HG02885 (cell line): ENCODE measurements at regions not wholly inside any gene's neighbourhood (a gene's known extent, or its start where the extent isn't known, plus 50 kb on each side); places are given as distances from the start of the nearest gene placed in this dataset.
"Not testable (repeated sequence)": the region's sequence is repeated elsewhere in the genome, so short reads cannot be mapped to it uniquely, and the experiment has no call there.

Experiments
- ATAC-seq: cut with Tn5 transposase; IDR thresholded peaks from one replicate; pipeline ENCODE4 v1.9.1; 2021; ENCODE audit warnings: mild to moderate bottlenecking; ENCODE audit not compliant: unreplicated experiment, poor library complexity

DNA sequence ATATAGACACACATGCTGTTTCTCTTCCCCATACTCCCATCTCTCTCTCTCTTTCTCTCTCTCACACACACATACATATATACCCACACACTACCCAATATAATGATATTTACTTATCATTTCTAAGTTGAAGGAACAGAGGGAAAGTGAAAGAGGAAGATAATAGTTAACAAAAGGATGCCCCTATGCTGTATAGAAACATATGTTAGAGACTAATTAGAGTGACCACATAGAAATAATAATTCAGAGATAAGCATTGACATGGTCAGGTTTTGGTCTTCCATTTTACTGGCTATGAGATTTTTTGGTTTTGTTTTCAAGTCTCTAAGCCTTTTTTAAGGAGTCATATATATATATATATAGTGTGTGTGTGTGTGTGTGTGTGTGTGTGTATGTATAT lies 445.7 kb upstream of the CHORDC1 start:
- ATAC-seq: no peak

DNA sequence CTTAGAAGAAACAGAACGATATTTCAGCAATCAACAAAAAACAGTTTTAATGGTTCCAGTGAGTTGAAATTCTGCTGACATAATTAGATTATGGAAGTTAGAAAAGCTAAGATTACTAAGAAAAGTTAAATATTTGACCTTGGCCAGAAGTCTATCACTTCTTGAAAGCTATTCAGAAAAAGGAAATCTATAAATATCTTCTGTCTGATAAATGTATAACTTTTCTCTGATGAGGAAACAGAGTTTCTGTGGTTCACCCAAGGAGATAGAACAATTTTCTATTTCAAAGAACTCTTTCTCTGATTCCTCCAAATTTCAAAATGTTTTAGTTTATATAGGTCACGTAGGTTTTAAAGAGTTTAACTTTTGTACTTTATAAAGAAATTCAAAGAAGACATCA lies 438.4 kb upstream of the CHORDC1 start:
- no peak for ATAC-seq

DNA sequence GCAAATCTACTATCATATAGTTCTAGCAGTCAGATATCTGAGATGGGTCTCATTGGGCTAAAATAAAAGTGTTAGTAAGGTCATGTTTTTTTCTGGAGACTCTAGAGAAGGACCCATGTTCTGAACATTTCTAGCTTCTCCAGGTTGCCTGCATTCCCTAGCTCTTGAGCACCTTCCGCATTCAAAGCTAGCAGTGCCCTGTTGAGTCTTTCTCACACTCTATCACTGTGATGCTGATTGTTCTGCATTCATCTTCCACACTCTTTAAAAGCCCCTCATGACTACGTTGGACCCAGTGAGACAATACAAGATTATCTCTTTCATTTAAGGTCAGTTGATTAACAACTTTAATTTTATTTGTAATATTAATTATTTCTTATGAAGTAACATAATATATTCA lies 433.3 kb upstream of the CHORDC1 start:
- ATAC-seq: no peak

DNA sequence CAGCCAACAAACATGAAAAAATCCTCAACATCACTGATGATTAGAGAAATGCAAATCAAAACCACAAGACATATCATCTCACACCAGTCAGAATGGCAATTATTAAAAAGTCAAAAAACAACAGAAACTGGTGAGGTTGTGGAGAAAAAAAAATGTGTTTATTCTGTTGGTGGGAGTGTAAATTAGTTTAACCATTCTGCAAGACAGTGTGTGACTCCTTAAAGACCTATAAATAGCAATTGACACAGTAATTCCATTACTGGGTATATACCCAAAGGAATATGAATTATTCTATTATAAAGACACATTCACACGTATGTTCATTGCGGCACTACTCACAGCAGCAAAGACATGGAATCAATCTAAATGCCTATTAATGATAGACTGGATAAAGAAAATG lies 427.3 kb upstream of the CHORDC1 start:
- no peak for ATAC-seq

DNA sequence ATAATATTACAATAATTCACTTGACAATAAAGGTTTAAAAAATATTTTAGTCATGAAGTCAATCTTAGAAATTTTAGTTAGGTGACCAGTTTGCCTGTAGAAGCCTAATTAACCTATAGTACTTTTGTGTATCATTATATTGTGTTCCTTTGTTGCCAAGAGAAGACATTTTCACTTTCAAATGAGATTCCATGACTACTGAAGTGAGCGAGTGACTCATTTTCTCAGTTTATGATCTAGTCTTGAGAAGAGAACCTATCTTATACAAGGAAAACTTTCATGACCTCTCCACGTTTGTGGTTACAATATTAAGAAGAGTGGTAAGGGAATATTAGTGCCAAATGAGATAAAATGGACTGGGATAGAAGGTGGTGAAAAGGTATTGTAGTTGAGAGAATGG lies 423.9 kb upstream of the CHORDC1 start:
- ATAC-seq: no peak

DNA sequence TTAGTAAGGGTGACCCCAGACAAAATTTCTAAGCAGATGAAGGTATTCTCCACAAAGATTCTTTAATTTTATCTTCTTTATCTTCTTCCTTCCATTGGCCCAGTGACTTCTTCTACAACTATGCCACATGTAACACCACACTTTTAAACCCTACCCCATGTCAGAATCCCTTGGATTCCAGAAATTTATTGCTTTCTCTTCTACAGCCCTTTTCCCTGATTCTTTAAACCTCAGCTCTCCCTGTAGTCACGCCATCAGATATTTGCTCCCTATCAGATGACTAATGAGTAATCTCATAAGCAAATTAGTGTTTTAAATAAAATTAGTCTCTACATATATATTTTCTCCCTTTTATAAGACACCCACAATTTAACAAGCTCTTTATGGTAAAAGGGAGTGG lies 423.4 kb upstream of the CHORDC1 start:
- ATAC-seq: no peak

DNA sequence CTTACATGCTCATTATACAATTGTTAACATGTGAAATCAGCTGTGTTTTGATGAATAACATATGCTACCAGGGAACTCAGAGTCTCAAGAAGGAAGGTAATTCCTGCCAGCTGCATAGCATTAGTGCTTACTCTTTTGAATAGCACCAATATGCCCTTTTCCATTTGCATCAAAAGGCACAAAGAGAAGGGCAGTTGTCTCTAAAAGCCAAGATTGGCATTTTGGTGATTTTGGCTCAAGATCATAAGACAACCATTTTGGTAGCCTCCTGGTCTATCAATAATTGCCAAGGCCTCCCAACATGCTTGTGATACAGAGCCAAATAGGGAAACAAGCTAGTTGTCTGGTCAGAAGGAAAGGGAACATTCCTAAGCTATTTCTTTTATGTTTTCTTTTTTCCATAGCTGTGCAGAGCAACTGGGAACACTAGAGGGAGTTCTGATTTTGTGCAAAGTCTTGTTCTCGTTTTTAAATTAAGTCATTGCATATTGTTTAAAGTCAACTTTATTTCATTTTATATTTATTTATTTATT lies 416.7 kb upstream of the CHORDC1 start:
- no peak for ATAC-seq

GRCh38 chr11:90635886-90636285 lies 413.0 kb upstream of the CHORDC1 start:
- no peak for ATAC-seq

- no peak for ATAC-seq
These were observed 412.3 kb upstream of the CHORDC1 start for GRCh38 chr11:90635151-90635550.

- ATAC-seq: no peak
These were observed 407.3 kb upstream of the CHORDC1 start for GRCh38 chr11:90630176-90630575.

DNA sequence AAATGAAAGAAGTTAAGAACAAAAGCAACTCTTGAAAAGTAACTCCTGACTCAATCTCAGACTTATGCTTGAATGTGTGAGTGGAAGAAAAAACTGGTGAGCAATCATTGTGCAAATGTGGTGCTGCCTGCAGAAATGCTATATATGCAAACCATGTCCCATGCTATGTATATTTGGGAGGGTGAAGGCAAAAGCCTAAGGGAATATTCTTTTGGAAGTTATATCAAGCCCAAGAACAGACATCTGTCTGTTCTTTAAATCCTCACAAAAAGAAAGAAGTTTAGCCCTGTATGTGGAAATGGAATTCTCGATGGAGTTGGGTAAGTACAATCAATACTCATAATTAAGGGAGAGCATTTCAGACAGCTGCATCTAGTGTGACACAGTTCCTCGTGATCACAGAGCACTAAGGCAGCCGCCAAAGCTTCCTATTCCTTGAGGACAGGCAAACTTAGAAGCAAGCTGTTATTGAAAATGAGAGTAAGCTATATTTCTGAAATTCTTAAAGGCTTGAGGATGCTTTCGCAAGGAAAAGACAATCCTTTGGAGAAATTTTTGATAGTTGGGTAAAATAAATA lies 406.5 kb upstream of the CHORDC1 start:
- no peak for ATAC-seq

- no peak for ATAC-seq
These were observed 391.5 kb upstream of the CHORDC1 start for GRCh38 chr11:90614318-90614717.

- not testable (repeated sequence) for ATAC-seq
These were observed 390.2 kb upstream of the CHORDC1 start for GRCh38 chr11:90613037-90613436.

DNA sequence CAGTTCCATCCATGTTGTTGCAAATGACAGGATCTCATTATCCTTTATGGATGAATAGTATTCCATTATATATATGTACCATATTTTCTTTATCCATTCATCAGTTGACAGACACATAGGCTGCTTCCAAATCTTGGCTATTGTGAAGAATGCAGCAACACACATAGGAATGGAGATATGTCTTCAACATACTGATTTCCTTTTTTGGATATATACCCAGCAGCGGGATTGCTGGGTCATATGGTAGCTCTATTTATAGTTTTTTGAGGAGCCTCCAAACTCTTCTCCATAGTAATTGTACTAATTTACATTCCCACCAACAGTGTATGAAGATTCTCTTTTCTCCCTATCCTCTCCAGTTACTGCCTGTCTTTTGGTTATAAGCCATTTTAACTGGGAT lies 383.9 kb upstream of the CHORDC1 start:
- no peak for ATAC-seq

GRCh38 chr11:90601261-90601660 lies 378.4 kb upstream of the CHORDC1 start:
- no peak for ATAC-seq

DNA sequence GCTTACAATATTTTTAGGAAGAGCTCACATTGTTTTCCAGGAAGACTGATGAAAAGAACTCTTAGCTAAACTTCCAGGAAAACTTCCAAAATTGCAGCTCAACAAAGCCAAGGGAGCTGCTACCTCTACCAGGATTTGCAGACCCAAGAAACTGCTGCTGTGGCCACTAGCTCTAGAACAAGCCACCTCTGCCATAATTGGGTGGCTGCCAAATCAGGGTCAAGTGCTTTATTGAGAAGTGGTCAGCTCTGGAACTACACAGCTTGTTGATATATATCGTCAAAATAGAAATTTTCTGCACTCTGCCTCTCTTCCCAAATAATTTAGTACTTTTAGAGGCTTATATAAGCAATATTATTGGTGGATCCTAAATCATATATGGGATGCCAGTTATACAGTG lies 371.8 kb upstream of the CHORDC1 start:
- ATAC-seq: no peak

DNA sequence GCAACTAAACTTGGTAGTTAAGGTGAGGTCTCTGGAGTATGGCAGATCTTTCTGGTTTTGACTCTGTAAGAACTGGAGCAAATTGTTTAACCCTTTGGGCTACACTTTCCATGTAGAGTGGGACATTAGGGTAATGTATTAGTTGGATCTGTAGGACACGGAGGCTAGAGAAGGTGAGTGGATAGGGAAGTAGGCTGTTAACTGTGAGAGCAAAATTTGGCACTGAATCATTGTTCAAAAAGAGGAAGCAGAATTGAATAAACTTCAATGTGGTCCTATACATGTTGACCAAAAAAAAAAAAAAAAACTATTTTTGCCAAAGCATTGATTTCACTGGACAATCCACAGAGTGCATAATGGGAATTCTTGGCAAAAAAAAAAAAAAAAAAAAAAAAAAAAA lies 370.2 kb upstream of the CHORDC1 start:
- ATAC-seq: no peak

- ATAC-seq: no peak
These were observed 367.4 kb upstream of the CHORDC1 start for GRCh38 chr11:90590286-90590685.

- ATAC-seq: no peak
These were observed 366.9 kb upstream of the CHORDC1 start for GRCh38 chr11:90589735-90590134.

GRCh38 chr11:90587896-90588295 lies 365.0 kb upstream of the CHORDC1 start:
- ATAC-seq: no peak

GRCh38 chr11:90585491-90585890 lies 362.6 kb upstream of the CHORDC1 start:
- no peak for ATAC-seq

DNA sequence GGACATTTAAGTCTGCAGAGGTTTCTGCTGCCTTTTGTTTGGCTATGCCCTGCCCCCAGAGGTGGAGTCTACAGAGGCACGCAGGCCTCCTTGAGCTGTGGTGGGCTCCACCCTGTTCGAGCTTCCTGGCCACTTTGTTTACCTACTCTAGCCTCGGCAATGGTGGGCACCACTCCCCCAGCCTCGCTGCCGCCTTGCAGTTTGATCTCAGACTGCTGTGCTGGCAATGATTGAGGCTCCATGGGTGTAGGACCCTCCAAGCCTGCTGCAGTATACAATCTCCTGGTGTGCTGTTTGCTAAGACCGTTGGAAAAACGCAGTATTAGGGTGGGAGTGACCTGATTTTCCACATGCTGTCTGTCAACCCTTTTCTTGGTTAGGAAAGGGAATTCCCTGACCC lies 360.1 kb upstream of the CHORDC1 start:
- ATAC-seq: not testable (repeated sequence)

DNA sequence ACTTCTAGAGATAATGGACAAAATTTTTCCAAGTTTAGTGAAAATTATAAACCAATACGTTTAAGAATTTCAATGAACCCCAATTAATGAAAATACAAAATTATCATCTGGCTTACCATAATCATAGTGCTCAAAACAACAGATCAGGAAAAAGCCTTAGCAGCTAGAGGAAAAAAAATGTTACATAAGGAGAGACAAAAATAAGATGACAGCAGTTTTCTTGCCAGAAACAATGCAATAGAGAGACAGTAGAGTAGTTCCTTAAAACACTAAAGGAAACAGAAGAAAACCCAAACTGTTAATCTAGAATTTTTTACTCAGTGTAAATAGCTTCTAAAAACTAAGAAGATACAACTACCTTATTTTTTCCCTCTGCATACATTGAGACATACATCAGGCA lies 341.7 kb upstream of the CHORDC1 start:
- no peak for ATAC-seq
